Right ventricle myocardium inferior (tissue), 1 donor: ENCODE measurements at regions not wholly inside any gene's neighbourhood (a gene's known extent, or its start where the extent isn't known, plus 50 kb on each side); places are given as distances from the start of the nearest gene placed in this dataset.
"Not testable (repeated sequence)": the region's sequence is repeated elsewhere in the genome, so short reads cannot be mapped to it uniquely, and the experiment has no call there.

Experiments used
- ATAC-seq: fragments of 200-7000 bp; cut with Tn5 transposase; one replicate; pipeline ENCODE4 v1.9.1; 2020; ENCODE audit warnings: mild to moderate bottlenecking, moderate library complexity
- DNase-seq: peaks from one replicate; pipeline ENCODE4 v3.0.0; 2021; ENCODE audit errors: missing footprints
- intact Hi-C: fragments of 100-400 bp; cut with DNase I; formaldehyde crosslinking; loops from one replicate; pipeline ENCODE4 v1.11.0; 2022
- donor health status: DM: no; HTN: yes; CAD: no; lungs with severe emphysema.

- intact Hi-C loops, result no loop called here
- DNase-seq, result no peak
- no peak for ATAC-seq
Measured at GRCh38 chr19:28166025-28166424, 1046.9 kb downstream of the UQCRFS1 start.

DNA sequence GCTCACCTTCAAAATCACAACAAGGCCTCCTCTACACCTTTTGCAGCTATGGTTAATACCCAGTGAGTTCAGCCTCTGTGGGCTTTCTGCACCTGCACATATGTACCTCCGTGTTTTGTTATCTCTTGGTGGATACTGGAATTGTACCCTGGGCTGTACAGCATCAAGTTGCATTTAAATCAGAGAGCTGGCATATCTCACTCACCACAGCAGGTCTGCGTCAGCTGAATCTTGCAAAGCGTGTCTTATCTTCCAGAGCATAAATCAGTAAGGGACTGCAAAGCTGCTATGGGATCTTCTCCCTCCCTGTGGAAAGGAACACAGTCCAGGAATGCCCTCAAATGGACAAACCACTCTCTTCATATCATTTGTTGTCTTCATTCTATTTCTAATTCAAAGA lies 1048.7 kb downstream of the UQCRFS1 start:
- DNase-seq, result no peak
- intact Hi-C loops, result no loop called here
- ATAC-seq, result no peak

GRCh38 chr19:28159065-28159464 lies 1053.9 kb downstream of the UQCRFS1 start:
- DNase-seq (no peak), ATAC-seq (no peak)
- intact Hi-C loops, result no loop called here

DNA sequence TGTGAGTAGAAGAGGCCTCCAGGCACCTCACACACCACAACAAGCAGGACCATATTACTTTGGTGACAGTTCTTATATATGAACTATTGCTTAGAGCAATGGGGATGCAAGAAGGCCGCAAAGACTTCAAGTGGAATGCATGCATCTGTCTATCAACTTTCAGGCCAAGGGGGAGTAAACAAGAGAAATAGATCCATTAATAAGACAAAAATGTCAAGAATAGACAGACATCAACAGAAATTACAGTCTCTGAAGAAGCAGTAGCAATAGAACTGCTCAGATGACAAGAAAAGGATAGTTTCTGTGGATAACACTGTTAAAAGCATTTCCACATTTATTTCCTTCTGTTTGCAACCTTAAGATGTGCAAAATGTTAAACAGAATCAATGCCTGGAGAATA lies 1057.7 kb downstream of the UQCRFS1 start:
- intact Hi-C loops, result no loop called here
- DNase-seq, result no peak
- ATAC-seq, result no peak

GRCh38 chr19:28154077-28154476 lies 1058.9 kb downstream of the UQCRFS1 start:
- intact Hi-C loops, result no loop called here
- ATAC-seq (no peak), DNase-seq (no peak)

- DNase-seq (no peak), ATAC-seq (no peak)
- intact Hi-C loops, result no loop called here
Measured at GRCh38 chr19:28153123-28153522, 1059.8 kb downstream of the UQCRFS1 start.

- intact Hi-C loops, result no loop called here
- no peak for ATAC-seq
- DNase-seq, result no peak
Measured at GRCh38 chr19:28152195-28152594, 1060.8 kb downstream of the UQCRFS1 start.

DNA sequence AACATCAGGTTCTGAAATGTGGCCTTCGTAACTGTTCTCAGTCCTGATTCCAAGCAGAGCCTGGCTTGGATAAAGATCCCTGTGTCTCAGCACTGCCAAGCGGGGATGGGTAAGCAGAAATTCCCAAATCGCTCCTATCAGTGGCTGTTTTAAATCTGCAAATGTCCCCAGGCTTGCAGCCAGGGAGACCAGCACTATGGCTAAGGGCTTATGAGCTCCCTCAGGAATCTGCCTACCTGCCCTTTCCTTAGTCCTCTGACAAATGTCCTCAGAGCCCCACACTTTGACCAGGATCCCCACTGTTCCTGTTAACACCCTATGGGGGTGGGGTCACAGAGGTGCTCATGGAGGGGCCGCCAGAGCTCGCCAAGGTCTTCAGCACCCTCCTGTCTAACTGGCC lies 1062.8 kb downstream of the UQCRFS1 start:
- no peak for DNase-seq
- intact Hi-C loops, result no loop called here
- ATAC-seq, result no peak

DNA sequence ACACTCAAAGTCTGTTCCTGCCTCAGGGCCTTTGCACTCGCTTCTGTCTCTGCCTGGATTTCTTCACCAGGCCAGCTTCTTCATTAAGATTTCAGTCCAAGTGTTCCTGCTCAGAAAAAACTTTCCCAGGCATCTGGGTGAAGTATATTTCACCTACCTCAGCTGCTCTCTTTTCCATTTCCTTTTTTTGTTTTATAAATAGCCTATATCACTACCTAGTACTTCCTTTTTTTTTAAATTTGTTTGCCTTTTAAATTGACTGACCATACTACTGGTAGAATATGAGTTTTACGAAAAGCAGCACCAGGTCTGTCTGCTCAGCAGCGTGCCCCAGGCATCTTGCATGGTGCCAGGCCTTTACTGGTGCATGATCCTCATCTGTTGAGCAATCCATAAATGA lies 1064.4 kb downstream of the UQCRFS1 start:
- no peak for ATAC-seq
- no peak for DNase-seq
- intact Hi-C loops, result no loop called here

DNA sequence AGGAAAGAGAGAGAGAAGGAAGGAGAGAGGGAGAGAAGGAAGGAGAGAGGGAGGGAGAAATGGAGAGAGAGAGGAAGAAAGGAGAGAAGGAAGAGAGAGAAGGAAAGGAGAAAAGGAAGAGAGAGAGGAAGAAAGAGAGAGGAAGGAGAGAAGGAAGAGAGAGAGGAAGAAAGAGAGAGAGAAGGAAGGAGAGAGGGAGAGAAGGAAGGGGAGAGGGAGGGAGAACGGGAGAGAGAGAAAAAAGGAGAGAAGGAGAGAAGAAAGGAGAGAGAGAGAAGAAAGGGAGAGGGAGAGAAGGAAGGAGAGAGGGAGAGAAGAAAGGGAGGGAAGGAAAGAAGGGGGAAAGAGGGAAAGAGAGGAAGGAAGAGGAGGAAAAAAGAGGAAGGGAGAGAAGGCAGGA lies 1070.7 kb downstream of the UQCRFS1 start:
- no peak for ATAC-seq

DNA sequence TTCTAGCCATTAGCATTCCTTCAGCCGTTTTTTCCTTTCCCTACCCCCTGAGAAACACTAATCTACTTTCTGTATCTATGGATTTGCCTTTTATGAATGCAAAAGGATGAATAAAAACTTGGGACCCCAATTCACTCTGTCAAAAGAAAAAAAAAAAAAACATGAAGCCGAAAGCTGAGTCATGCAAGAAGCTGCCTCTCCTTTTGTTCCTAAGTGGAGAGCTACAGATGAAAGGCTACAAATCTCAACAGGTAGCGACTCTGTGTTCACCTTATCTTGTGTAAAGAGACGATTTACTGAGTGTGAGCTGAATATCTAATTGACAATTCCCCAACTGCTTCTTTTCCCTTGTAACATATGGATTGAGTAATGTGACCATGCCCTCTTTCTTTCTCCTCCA lies 1072.8 kb downstream of the UQCRFS1 start:
- ATAC-seq (no peak), DNase-seq (no peak)
- intact Hi-C loops, result no loop called here

More for the DNA sequence above, 1070.7 kb downstream of the UQCRFS1 start:
- intact Hi-C loops, result no loop called here
- DNase-seq, result no peak

- no peak for DNase-seq
- intact Hi-C loops, result no loop called here
- no peak for ATAC-seq
Measured at GRCh38 chr19:28137772-28138171, 1075.2 kb downstream of the UQCRFS1 start.

GRCh38 chr19:28136796-28137195 lies 1076.2 kb downstream of the UQCRFS1 start:
- ATAC-seq (no peak), DNase-seq (no peak)
- intact Hi-C loops, result no loop called here

- ATAC-seq, result no peak
- no peak for DNase-seq
- intact Hi-C loops, result no loop called here
Measured at GRCh38 chr19:28135825-28136224, 1077.1 kb downstream of the UQCRFS1 start.

DNA sequence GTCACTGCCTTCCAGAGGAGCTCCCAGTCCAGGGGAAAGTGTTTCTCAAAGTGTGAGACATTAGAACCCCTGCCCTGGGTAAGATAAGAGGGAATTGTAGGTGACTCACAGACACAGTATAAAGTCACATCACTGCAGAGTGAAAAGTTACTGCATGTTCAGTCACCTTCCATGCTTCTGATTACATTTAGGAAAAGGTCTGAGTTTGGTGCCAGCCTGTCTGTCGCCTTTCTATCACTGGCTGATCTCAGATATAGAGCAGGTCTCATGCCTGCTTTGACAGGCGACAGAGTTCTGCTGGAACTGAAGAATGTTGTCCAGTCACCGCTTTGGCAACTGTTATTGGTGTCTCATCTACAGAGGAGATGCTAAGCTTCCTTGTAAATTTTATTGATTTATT lies 1078.6 kb downstream of the UQCRFS1 start:
- DNase-seq (no peak), ATAC-seq (no peak)
- intact Hi-C loops, result no loop called here

DNA sequence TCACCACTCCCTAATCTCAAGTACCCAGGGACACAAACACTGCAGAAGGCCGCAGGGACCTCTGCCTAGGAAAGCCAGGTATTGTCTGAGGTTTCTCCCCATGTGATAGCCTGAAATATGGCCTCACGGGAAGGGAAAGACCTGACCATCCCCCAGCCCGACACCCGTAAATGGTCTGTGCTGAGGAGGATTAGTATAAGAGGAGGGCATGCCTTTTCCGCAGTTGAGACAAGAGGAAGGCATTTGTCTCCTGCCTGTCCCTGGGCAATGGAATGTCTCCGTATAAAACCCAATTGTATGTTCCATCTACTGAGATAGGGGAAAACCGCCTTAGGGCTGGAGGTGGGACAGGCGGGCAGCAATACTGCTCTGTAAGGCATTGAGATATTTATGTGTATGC lies 1082.1 kb downstream of the UQCRFS1 start:
- intact Hi-C loops, ATAC-seq, DNase-seq: not testable (repeated sequence)

DNA sequence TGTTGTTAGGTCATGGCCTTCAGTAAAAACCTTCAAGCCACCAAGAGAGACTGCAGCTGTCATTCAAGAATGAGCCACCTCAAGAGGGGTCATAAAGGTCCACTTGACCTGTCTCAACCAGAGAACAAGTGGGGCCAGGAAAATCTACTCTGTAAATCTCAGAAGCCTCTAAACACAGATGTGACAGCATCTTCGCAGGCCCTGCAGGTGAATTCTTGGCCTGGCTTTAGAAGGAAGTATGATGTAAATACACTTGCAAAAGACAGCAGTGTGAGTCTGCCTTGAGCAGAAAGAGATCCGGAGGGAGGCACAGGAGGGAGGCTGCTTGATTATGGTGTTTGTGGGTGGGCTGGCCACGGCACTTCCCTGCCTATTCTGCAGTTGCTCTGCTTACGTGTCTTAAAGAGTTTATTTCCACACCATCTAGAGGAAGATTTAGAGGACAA lies 1082.9 kb downstream of the UQCRFS1 start:
- no peak for ATAC-seq
- DNase-seq, result no peak
- intact Hi-C loops, result no loop called here

GRCh38 chr19:28128341-28128740 lies 1084.6 kb downstream of the UQCRFS1 start:
- intact Hi-C loops, result no loop called here
- DNase-seq, result no peak
- no peak for ATAC-seq

- ATAC-seq, result no peak
- DNase-seq, result no peak
- intact Hi-C loops, result no loop called here
Measured at GRCh38 chr19:28126135-28126898, 1086.6 kb downstream of the UQCRFS1 start.

DNA sequence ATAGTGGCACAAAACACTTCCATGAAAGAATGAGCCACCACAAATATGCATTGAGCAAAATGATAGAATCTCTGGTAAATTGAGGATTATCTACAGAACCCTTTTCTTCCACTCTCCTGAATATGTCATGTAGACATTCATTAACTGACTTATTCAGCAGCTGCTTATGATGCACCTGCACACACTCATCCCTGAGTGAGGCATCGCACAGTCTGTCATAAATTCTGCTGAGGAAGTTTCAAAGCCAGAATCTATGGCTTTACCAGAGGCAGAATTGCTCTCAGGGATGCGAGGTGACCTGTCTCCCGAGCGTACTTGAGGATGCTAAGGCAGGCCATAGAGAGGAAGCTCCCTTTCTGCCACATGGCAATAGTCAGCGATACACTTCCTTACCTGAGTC lies 1090.2 kb downstream of the UQCRFS1 start:
- no peak for ATAC-seq
- DNase-seq, result no peak
- intact Hi-C loops, result no loop called here

- intact Hi-C loops, result no loop called here
- no peak for ATAC-seq
- DNase-seq, result no peak
Measured at GRCh38 chr19:28118235-28118634, 1094.7 kb downstream of the UQCRFS1 start.
